ENCODE measurements at regions not wholly inside any gene's neighbourhood (a gene's known extent, or its start where the extent isn't known, plus 50 kb on each side); places are given as distances from the start of the nearest gene placed in this dataset.

DNA sequence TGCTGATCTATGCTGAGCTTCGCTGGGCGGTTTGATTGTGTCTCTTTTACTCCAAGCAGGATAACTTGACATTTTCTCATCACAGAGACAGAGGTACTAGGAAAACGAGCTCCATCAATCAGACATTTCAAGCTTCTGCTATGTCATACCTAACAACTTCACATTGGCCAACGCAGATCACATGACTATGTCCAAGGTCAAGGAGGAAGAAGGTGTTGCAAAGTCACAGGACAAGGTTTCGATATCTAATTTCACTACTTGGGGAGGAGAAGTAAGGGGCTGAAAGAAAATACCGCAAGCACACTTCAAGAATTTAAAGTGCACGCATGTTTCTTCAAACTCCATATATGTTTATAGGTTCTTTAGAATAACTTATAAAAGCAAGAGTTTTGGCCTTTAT lies 425.8 kb downstream of the CHL1 start:
- no peak overlapping the region for H3K27ac ChIP-seq

DNA sequence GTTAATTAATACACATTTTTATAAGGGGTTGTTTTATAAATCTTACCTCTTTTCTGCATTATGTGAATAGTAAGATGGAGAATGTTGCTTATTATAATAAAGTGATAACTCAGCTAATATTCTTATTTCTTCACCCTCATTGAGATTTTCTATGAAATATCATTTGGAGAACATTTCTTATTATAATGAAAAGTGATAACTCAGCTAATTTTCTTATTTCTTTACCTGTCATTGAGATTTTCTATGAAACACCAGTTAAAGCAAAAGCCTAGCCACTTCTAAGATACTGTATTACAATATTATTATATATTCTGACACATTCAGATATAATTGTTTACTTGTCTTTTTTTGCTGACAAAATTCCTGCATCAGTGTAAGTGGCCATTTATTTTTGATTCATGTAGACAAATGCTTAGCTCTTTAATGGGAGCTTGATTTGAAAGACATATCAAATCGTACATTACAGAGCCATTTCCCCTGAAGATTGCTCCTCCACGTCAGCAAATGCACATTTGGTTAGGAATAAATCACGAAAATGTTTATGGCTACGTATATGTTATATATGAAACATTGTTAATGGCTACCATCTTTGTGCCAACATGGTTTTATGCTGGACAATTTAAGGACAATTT lies 427.5 kb downstream of the CHL1 start:
- TF ChIP-seq, protein P1, sequence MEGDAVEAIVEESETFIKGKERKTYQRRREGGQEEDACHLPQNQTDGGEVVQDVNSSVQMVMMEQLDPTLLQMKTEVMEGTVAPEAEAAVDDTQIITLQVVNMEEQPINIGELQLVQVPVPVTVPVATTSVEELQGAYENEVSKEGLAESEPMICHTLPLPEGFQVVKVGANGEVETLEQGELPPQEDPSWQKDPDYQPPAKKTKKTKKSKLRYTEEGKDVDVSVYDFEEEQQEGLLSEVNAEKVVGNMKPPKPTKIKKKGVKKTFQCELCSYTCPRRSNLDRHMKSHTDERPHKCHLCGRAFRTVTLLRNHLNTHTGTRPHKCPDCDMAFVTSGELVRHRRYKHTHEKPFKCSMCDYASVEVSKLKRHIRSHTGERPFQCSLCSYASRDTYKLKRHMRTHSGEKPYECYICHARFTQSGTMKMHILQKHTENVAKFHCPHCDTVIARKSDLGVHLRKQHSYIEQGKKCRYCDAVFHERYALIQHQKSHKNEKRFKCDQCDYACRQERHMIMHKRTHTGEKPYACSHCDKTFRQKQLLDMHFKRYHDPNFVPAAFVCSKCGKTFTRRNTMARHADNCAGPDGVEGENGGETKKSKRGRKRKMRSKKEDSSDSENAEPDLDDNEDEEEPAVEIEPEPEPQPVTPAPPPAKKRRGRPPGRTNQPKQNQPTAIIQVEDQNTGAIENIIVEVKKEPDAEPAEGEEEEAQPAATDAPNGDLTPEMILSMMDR (IDR thresholded peaks at IDR 0.05), result no peak
- TF ChIP-seq ZFX (IDR thresholded peaks at IDR 0.05; ENCODE audit: borderline replicate concordance), result no peak
- no peak overlapping the region for H3K27ac ChIP-seq

More for the DNA sequence above, 425.8 kb downstream of the CHL1 start:
- TF ChIP-seq ZFX (IDR thresholded peaks at IDR 0.05; ENCODE audit: borderline replicate concordance), result no peak
- TF ChIP-seq, protein P1 (IDR thresholded peaks at IDR 0.05), result no peak

DNA sequence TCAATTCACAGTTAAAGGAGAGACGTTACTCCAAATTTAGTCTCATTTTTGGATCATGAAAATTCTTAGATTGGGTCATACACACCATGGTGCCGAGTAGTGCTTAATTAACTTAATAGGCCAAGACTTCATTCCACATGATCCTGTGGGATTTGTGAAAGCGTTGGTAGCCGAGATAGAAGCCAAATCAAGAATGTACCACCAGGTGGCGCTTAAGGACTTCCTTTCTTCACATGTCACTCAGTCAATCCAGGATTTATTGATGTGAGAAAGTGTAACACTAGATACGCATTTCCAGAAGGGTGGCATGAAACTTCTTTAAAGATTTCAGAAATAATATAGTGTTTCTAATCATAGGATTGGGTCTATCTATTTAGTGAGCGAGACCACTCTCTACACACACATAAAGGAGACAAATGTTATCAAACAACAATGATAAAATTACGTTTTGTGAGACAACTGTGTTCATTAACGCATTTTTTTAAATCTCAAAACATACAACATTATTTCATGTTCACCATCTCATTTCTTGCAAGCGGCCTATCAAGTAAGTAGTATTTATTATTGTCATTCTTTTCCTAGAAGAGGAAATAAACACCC lies 436.1 kb downstream of the CHL1 start:
- TF ChIP-seq, protein P1 (IDR thresholded peaks at IDR 0.05), result peak; percentile 81
- no peak for TF ChIP-seq ZFX (IDR thresholded peaks at IDR 0.05; ENCODE audit: borderline replicate concordance)

DNA sequence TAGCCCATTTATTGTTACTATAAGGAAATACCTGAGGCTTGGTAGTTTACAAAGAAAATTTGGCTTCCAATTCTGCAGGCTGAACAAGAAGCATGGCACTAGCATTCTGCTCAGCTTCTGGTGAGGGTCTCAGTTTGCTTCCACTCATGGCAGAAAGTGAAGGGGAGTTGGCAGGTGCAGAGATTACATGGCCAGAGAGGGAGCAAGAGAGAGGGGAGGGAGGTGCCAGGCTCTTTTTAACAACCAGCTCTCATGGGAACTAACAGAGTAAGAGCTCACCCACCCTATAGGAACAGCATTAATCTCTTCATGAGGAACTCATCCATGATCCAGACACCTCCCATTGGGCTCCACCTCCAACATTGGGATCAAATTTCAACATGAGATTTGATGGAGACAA lies 437.9 kb downstream of the CHL1 start:
- TF ChIP-seq, protein P1 (IDR thresholded peaks at IDR 0.05), result no peak
- no peak for TF ChIP-seq ZFX (IDR thresholded peaks at IDR 0.05; ENCODE audit: borderline replicate concordance)
- H3K27ac ChIP-seq, result no peak overlapping the region

More for the DNA sequence above, 436.1 kb downstream of the CHL1 start:
- H3K27ac ChIP-seq, result no peak overlapping the region

DNA sequence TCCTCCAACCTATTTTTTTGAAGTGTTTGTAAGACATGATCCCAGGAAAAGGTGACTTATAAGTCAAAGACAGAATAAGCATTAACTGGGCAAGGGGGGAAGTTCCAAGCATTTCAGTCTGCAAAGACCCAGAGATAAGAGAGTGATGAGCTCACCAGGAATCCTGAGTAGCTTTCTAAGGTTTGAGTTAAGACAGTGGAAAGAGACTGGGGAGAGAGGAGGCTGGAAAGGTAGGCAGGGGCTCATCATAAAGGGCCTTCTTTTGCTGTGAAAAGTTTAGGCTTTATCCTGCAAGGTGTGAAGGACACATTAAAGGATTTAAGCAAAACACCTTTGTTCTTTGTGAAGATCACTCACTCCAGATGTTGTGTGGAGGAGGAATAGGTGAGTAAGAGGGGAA lies 438.8 kb downstream of the CHL1 start:
- TF ChIP-seq, protein P1 (IDR thresholded peaks at IDR 0.05), result no peak
- no peak for TF ChIP-seq ZFX (IDR thresholded peaks at IDR 0.05; ENCODE audit: borderline replicate concordance)
- no peak overlapping the region for H3K27ac ChIP-seq

DNA sequence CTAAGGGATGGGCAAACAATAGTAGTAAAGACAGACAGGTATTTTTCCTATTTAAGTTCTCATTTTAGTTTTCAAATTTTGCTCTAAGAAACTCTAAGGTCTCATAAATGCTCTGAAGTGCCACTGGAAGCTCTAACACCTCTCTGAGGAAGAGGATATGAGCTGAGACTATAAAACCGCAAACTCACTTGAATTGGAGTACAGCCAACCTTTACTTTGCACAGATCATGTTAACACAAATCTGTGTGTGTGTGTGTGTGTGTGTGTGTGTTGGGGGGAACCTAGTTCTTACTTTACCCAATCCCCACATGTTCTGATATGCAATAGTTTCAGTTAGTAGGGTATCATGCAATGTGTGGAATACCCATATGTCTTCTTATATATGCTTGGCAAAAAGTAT lies 446.8 kb downstream of the CHL1 start:
- no peak overlapping the region for H3K27ac ChIP-seq
- TF ChIP-seq ZFX (IDR thresholded peaks at IDR 0.05; ENCODE audit: borderline replicate concordance), result no peak
- TF ChIP-seq, protein P1 (IDR thresholded peaks at IDR 0.05), result no peak

DNA sequence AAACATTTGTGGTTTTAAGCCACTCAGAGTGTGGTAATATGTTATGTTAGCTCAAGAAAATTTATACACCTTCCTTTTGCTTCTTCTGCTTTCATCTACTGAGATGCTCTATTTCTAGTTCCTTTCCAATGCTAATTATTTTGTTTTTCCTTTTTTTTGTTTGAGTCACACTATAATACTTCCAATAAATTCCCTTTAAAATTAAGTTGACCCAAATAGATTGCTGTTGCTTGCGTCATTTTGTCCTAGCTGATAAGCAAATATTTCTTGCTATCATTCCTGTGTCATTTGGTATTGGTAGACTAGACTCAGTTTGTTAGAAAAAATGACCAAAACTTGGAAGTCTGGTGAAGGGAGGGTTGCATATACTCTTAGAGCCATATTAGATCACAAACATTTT lies 437.0 kb upstream of the CNTN6 start:
- no peak for TF ChIP-seq ZFX (IDR thresholded peaks at IDR 0.05; ENCODE audit: borderline replicate concordance)
- TF ChIP-seq, protein P1 (IDR thresholded peaks at IDR 0.05), result no peak
- no peak overlapping the region for H3K27ac ChIP-seq
